NCI-H524 treated with DMSO at 0.1 percent for 48 hours (cell line): ENCODE measurements at regions not wholly inside any gene's neighbourhood (a gene's known extent, or its start where the extent isn't known, plus 50 kb on each side); places are given as distances from the start of the nearest gene placed in this dataset.
"Not testable (repeated sequence)": the region's sequence is repeated elsewhere in the genome, so short reads cannot be mapped to it uniquely, and the experiment has no call there.

Experiments
- DNase-seq: peaks from one replicate; lab custom pipeline; 2025; lab: John Stamatoyannopoulos, UW

DNA sequence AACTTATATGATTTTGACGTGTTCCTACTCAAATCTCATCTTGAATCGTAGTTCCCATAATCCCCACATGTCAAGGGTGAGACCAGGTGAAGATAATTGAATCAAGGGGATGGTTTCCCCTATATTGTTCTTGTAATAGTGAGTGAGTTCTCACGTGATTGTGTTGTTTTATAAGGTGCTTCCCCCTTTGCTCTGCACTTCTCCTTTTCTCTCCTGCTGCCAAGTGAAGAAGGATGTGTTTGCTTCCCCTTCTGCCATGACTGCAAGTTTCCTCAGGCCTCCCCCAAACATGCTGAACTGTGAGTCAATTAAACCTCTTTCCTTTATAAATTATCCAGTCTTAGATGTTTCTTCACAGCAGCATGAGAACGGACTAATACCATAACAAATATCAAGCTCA is 83.2 kb downstream of the MANEA start:
- DNase-seq, result no peak

- no peak for DNase-seq
Observed at GRCh38 chr6:95670011-95670463, 92.7 kb downstream of the MANEA start.

GRCh38 chr6:95676011-95676628 is 98.8 kb downstream of the MANEA start:
- no peak for DNase-seq

DNA sequence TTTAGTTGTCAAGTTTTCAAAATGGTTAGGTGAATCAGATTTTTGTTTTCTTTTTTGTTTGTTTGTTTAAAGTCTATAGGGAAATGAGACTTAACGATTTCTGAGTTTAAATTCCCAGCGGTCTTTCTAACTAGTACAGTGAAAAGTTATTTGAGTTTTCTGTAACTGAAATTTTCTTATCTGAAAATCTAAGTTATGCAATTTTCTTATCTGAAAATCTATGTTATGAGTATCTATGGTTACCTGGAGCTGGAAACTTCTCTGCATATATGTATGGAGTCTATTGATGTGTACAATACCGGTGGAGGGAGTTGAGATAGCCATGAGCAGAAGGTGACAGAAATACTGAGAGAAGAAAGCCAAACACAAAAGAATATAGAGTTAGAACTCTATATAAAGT is 102.6 kb downstream of the MANEA start:
- DNase-seq, result no peak

GRCh38 chr6:95681736-95682135 is 104.4 kb downstream of the MANEA start:
- DNase-seq, result no peak

DNA sequence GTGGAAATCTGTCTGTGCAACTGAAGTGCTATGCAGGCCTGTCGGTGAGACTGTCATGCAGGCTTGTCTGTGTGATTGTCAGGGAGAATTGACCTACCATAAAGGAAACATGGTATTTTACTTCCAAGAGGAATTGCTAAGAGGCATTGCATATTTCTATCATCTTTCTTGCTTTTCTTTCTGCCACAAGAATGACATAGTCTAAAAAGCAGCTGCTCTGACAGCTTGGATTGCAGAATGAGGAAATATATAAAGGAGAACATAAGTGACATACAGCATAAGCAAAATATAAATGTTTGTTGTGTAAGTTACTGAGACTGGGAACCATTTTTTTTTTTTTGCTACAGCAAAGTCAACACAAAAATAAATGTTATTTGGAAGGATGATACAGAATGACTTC is 105.1 kb downstream of the MANEA start:
- no peak for DNase-seq

GRCh38 chr6:95685822-95686221 is 108.5 kb downstream of the MANEA start:
- DNase-seq, result no peak

DNA sequence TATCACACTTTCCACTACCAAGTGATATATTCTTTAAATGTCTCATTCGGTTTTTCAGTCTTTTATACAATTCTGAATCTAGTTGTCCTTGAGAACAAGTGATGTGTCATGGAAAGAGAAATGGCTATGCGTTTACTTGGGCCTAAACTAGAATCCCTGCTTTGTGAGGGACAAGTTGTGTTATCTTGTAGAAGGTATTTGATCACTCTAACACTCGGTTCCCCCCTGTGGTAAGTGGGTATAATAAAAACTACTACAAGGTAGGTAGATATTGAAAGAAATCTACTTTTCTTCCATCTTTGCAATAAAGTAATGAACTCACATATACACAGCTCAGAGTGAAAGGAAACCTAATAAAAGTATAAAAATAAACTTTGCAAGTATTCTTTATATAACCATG is 108.9 kb downstream of the MANEA start:
- no peak for DNase-seq

DNA sequence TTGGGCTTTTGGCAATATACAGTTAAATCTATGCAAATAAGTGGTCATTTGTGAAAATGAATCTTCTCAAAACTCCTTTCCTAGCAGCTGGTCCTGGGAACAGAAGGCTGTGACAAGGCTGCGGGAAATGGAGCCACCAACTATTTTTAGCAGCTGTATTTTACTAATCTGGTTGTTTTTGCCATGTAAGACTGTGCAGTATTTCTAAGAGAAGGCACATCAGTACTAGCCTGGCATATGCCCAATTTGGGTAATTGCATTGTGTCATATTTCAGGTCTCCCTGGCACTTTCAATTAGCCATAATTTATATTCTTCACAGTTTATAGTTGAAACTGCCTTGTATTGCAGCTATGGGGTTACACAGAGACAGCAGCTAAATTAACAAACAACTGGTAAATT is 109.6 kb downstream of the MANEA start:
- DNase-seq, result no peak

GRCh38 chr6:95687839-95688238 is 110.5 kb downstream of the MANEA start:
- DNase-seq, result no peak

GRCh38 chr6:95690328-95690727 is 113.0 kb downstream of the MANEA start:
- no peak for DNase-seq

DNA sequence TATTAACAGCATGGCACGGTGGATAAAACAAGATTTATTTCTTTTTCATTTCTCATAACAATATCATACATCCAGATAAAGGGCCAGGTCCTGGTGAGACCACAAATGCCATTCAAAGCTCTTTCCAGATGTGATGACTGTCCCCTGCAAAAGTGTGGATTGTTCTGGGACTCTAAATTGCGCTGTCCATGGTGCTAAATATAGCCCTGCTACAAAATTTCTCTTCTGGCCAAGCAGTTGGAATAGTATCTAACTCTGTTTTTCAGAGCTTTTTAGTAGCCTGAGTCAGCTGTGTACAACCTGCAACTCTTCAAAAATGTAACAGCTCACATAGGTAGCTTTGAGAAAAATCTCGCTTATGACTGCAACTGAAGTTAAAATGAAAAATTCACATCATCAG is 115.8 kb downstream of the MANEA start:
- no peak for DNase-seq

GRCh38 chr6:95698271-95698670 is 120.9 kb downstream of the MANEA start:
- DNase-seq, result no peak

DNA sequence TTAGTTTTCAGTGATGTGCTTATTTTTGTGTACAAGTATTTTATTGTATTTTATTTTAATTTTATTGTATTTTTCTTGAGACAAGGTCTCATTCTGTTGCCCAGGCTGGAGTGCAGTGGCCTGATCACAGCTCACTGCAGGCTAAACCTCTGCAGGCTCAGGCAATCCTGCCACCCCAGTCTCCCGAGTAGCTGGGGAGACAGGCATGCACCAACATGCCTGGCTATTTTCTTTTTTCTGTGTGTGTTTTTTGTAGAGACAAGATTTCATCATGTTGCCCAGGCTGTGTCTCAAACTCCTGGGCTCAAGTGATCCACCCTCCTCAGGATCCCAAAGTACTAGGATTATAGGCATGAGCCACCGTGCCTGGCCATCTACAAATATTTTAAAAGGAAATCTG is 146.3 kb downstream of the MANEA start:
- no peak for DNase-seq

- DNase-seq, result no peak
Observed at GRCh38 chr6:95725344-95725743, 148.0 kb downstream of the MANEA start.

- no peak for DNase-seq
Observed at GRCh38 chr6:95740157-95740556, 162.8 kb downstream of the MANEA start.

- DNase-seq, result no peak
Observed at GRCh38 chr6:95741045-95741444, 163.7 kb downstream of the MANEA start.

- no peak for DNase-seq
Observed at GRCh38 chr6:95742767-95743289, 165.5 kb downstream of the MANEA start.

DNA sequence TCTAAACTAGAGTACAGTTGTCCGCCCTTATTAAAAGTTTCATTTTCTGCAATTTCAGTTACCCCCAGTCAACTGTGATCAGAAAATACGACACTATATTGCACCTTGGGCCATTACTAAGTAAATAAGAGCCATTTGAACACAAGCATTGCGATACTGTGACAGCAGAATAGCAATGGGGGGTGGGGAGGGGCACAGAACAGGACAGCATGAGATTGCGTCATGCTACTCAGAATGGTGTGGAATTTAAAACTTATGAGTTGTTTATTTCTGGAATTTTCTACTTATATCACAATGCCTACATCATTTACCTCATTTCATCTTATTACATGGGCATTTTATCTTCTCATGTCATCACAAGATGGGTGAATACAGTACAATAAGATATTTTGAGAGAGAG is 166.3 kb downstream of the MANEA start:
- no peak for DNase-seq

DNA sequence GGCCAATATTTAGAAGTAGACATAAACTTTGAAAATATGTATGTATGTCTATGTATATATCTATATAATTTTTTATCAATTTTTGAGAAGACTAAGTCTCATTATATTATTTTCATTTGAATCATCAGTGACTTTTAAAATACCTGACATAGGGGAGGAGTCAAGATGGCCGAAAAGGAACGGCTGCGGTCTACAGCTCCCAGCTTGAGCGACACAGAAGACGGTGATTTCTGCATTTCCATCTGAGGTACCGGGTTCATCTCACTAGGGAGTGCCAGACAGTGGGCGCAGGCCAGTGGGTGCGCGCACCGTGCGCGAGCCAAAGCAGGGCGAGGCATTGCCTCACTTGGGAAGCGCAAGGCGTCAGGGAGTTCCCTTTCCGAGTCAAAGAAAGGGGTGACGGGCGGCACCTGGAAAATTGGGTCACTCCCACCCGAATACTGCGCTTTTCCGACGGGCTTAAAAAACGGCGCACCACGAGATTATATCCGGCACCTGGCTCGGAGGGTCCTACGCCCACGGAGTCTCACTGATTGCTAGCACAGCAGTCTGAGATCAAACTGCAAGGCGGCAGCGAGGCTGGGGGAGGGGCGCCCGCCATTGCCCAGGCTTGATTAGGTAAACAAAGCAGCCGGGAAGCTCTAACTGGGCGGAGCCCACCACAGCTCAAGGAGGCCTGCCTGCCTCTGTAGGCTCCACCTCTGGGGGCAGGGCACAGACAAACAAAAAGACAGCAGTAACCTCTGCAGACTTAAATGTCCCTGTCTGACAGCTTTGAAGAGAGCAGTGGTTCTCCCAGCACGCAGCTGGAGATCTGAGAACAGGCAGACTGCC is 181.1 kb downstream of the MANEA start:
- DNase-seq, result not testable (repeated sequence)

DNA sequence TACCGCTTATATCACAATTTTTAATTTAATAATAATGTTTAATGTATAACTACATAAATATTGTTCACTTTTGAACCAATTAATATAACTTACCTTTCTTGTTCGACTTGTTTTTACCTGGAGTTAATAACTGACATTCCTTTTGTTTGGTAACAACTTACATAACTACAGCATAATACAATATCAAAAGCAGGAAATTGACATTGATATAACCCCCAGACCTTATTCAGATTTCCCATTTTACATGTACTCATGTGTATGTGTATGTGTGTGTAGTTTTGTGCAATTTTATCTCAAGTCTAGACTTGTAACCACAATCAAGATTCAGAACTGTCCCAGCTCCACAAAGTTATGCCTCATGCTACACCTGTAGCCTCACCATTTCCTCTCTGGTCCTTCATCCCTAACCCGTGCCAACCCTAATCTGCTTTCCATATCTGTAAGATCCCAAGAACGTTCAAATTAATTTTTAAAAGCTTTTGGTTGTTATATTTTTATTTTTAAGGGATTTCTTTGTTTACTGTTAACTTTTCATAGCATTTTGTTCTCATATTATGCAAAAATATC is 190.6 kb downstream of the MANEA start:
- no peak for DNase-seq

DNA sequence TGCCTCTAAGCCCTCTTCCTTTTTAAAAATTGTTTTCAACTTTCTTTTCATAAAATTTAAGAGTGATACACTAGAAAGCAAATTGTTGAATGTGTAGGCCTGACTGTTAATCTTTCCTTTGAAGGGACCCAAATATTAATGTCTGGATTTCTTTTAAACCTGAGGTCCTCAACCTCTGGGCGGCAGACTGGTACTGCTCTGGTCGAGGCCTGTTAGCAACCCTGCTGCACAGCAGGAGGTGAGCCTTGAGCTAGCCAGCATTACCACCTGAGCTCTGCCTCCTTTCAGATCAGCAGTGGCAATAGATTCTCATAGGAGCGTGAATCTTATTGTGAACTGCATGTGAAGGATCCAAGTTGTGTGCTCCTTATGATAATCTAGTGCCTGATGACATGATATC is 191.2 kb downstream of the MANEA start:
- DNase-seq, result no peak

DNA sequence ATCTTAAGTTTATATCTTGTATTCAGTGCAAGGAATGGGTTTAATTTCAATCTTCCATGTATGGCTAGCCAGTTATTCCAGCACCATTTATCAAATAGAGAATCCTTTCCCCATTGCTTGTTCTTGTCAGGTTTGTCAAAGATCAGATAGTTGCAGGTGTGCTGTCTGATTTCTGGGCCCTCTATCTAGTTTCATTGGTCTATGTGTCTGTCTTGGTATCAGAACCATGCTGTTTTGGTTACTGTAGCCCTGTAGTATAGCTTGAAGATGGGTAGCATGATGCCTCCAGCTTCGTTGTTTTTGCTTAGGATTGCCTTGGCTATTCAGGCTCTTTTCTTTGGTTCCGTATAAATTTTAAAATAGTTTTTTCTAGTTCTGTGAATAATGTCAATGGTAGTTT is 200.0 kb downstream of the MANEA start:
- no peak for DNase-seq
